ENCODE measurements at regions not wholly inside any gene's neighbourhood (a gene's known extent, or its start where the extent isn't known, plus 50 kb on each side); places are given as distances from the start of the nearest gene placed in this dataset.

DNA sequence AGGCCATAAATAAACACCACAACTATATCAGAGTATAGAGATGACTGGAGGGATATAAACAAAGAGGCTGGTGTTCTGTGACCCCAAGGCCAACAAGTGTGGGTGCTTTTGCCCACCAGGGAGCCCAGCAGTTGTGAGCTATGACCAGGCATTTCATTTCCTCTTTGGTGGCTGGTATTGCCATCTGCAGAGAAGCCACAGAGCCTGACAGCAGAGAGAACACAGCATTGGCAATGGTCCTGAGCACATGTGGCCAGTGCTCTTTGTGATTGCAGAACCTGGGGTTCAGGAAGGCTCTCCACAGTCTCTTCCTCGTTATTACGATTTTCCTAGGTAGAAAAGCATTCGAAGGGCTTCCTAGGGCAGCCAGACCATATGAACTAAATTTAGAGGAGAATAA, 112.3 kb downstream of the TM2D1 start:
- Histone ChIP-seq H4K20me1 (ENCODE audit: low read depth) (no peaks in the 10 kb centered on the region), H3K27me3 (no peaks in the 10 kb centered on the region), H3K9ac (no peak overlapping the region), H3K27ac (no peak overlapping the region), H2AFZ (replicated peaks) (no peak overlapping the region), H3K36me3 (no peaks in the 10 kb centered on the region), H3K79me2 (ENCODE audit: low read depth) (no peaks in the 10 kb centered on the region), H3K4me2 (no peak overlapping the region), H3F3A (ENCODE audit: low read depth) (no peaks in the 10 kb centered on the region), H3K9me3 (ENCODE audit: low read depth) (no peaks in the 10 kb centered on the region), H3K4me1 (no peaks in the 10 kb centered on the region), H3K4me3 (no peak overlapping the region)
- Mint-ChIP-seq H3K36me3 (no peaks in the 10 kb centered on the region), H3K27me3 (ENCODE audit: insufficient read depth, low read depth) (peaks cover 5% of the 10 kb centered on the region), H3K9me3 (no peaks in the 10 kb centered on the region), H3K4me3 (no peak overlapping the region), H3K4me1 (no peaks in the 10 kb centered on the region), H3K27ac (no peak overlapping the region)
- no peak for TF ChIP-seq CTCF (IDR thresholded peaks at IDR 0.05)
- no peak for TF ChIP-seq EZH2phosphoT487 (IDR thresholded peaks at IDR 0.05)
- no peak for TF ChIP-seq EZH2 (IDR thresholded peaks at IDR 0.05)
- no peak for DNase-seq (ENCODE audit: low spot score)

DNA sequence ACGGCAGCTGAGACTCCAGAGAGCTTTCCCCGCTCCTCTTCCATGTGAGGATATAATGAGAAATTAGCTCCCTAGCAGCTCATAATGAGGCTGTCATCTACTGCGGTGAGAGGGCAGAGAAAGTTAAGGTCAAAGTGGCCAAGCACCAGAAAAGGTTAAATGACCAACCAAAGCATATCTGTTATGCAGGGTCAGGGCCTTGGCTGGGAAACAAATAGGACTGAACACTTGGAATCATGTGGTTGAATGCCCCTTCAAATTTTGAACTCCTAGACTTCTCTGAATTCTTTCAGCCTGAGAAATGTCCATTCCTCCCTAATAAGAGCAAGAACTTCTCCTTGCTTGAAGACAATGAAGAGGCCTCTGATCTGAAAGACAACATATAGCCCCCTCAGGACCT, 115.9 kb downstream of the TM2D1 start:
- H3K36me3 Mint-ChIP-seq = no peaks in the 10 kb centered on the region
- no peaks in the 10 kb centered on the region for H3K9me3 ChIP-seq (ENCODE audit: low read depth)
- H3K27me3 Mint-ChIP-seq (ENCODE audit: insufficient read depth, low read depth) = peaks cover 5% of the 10 kb centered on the region
- no peaks in the 10 kb centered on the region for H4K20me1 ChIP-seq (ENCODE audit: low read depth)
- no peak overlapping the region for H3K27ac Mint-ChIP-seq
- H3K4me3 Mint-ChIP-seq = no peak overlapping the region
- H3K9ac ChIP-seq = no peak overlapping the region
- H3K27ac ChIP-seq = no peak overlapping the region
- H3K4me1 ChIP-seq = no peaks in the 10 kb centered on the region
- H3K4me3 ChIP-seq = no peak overlapping the region
- no peaks in the 10 kb centered on the region for H3K9me3 Mint-ChIP-seq
- no peaks in the 10 kb centered on the region for H3K79me2 ChIP-seq (ENCODE audit: low read depth)
- H3K27me3 ChIP-seq = no peaks in the 10 kb centered on the region
- H3F3A ChIP-seq (ENCODE audit: low read depth) = no peaks in the 10 kb centered on the region
- H3K36me3 ChIP-seq = no peaks in the 10 kb centered on the region
- no peak for DNase-seq (ENCODE audit: low spot score)
- H2AFZ ChIP-seq (replicated peaks) = no peak overlapping the region
- TF ChIP-seq EZH2 (IDR thresholded peaks at IDR 0.05) (no peak), EZH2phosphoT487 (IDR thresholded peaks at IDR 0.05) (no peak), CTCF (IDR thresholded peaks at IDR 0.05) (no peak)
- H3K4me2 ChIP-seq = no peak overlapping the region
- H3K4me1 Mint-ChIP-seq = peaks cover 4% of the 10 kb centered on the region

- Histone ChIP-seq H2AFZ (replicated peaks) (no peak overlapping the region), H3K4me1 (no peaks in the 10 kb centered on the region), H4K20me1 (ENCODE audit: low read depth) (no peaks in the 10 kb centered on the region), H3K9ac (no peak overlapping the region), H3K79me2 (ENCODE audit: low read depth) (no peaks in the 10 kb centered on the region), H3K36me3 (no peaks in the 10 kb centered on the region), H3K27me3 (no peaks in the 10 kb centered on the region), H3K27ac (no peak overlapping the region), H3F3A (ENCODE audit: low read depth) (no peaks in the 10 kb centered on the region), H3K4me3 (no peak overlapping the region), H3K4me2 (no peak overlapping the region), H3K9me3 (ENCODE audit: low read depth) (no peaks in the 10 kb centered on the region)
- no peak for TF ChIP-seq EZH2 (IDR thresholded peaks at IDR 0.05)
- TF ChIP-seq EZH2phosphoT487 (IDR thresholded peaks at IDR 0.05) = no peak
- H3K27ac Mint-ChIP-seq = no peak overlapping the region
- H3K36me3 Mint-ChIP-seq = no peaks in the 10 kb centered on the region
- no peaks in the 10 kb centered on the region for H3K9me3 Mint-ChIP-seq
- peaks cover 3% of the 10 kb centered on the region for H3K27me3 Mint-ChIP-seq (ENCODE audit: insufficient read depth, low read depth)
- no peak for DNase-seq (ENCODE audit: low spot score)
- no peak overlapping the region for H3K4me3 Mint-ChIP-seq
- peaks cover 8% of the 10 kb centered on the region for H3K4me1 Mint-ChIP-seq
Observed at GRCh38 chr1:61607448-61607847, 117.5 kb downstream of the TM2D1 start.

DNA sequence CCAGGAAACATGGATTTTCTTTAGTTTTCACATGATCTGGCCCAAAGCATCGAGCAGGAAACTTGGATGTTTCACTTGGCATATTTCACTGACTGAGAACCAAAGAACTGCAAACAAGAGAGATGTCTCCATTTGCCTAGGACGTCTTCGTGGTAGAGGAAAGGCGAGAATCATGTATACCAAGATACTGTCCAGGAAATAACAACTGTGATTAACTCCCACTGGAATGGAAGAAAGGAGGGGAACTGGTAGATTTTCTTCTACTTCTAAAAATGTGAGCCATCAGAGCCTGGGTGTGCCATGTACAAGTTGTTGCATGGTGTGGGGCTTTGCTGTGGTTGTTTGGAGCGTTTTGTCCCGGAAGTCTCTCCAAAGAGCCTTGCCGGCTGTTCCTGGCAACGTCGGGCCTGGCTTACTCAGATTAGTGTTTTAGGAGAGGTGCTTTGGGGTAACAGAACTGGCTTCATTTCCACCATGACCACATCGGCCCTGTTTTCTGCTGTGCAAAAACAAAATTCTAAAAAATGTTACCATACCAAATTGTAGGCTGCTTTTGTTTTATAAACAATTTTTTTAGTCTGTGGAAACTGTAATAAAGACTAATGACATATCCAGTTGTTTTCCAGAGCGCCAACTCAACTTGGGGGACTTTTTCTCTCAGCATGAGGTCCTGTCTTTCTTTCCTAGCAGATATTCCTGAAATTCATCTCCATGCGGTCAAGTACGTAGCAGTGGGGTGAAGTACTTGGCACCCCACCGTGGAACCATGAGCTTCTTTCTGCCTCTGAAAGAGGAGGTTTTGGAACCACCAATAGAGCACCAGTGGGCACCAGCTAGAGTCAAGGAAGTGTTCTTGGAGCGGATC, 118.3 kb downstream of the TM2D1 start:
- Histone ChIP-seq H4K20me1 (ENCODE audit: low read depth) (no peaks in the 10 kb centered on the region), H3K9ac (no peak overlapping the region)
- H3K27ac Mint-ChIP-seq = no peak overlapping the region

More for the DNA sequence above, 118.3 kb downstream of the TM2D1 start:
- peaks cover 8% of the 10 kb centered on the region for H3K4me1 Mint-ChIP-seq
- H3K4me3 Mint-ChIP-seq = no peak overlapping the region
- H3K36me3 Mint-ChIP-seq = no peaks in the 10 kb centered on the region
- no peak overlapping the region for H3K4me3 ChIP-seq
- no peak overlapping the region for H3K4me2 ChIP-seq
- no peaks in the 10 kb centered on the region for H3F3A ChIP-seq (ENCODE audit: low read depth)
- peak overlapping the region; percentile 36 for H2AFZ ChIP-seq (replicated peaks)
- no peaks in the 10 kb centered on the region for H3K9me3 ChIP-seq (ENCODE audit: low read depth)
- no peak for DNase-seq (ENCODE audit: low spot score)
- no peak for TF ChIP-seq EZH2phosphoT487 (IDR thresholded peaks at IDR 0.05)
- TF ChIP-seq EZH2 (IDR thresholded peaks at IDR 0.05) = no peak
- no peak for TF ChIP-seq CTCF (IDR thresholded peaks at IDR 0.05)
- H3K27me3 ChIP-seq = no peaks in the 10 kb centered on the region
- H3K27me3 Mint-ChIP-seq (ENCODE audit: insufficient read depth, low read depth) = peaks cover 3% of the 10 kb centered on the region
- H3K36me3 ChIP-seq = no peaks in the 10 kb centered on the region
- H3K9me3 Mint-ChIP-seq = no peaks in the 10 kb centered on the region
- H3K79me2 ChIP-seq (ENCODE audit: low read depth) = no peaks in the 10 kb centered on the region
- H3K27ac ChIP-seq = no peak overlapping the region
- no peaks in the 10 kb centered on the region for H3K4me1 ChIP-seq

Data from neural progenitor cell (in vitro differentiated cells).